Cardiac muscle cell (in vitro differentiated cells and primary cell): ENCODE measurements at regions not wholly inside any gene's neighbourhood (a gene's known extent, or its start where the extent isn't known, plus 50 kb on each side); places are given as distances from the start of the nearest gene placed in this dataset.
"Not testable (repeated sequence)": the region's sequence is repeated elsewhere in the genome, so short reads cannot be mapped to it uniquely, and the experiment has no call there.

Source experiments
- DNase-seq, 2 donors: peaks; one replicate each; pipeline versions ENCODE4 v3.0.0 to v3.0.0-alpha.2; 2010 to 2017; ENCODE audit warnings: low read depth in 1 of 2, low spot score in 1 of 2
- H3K27ac ChIP-seq: fragments of 200-600 bp; sonication (generic); 2 replicates; pipeline ENCODE4 v1.5.1; 2016
- H3K27me3 ChIP-seq: fragments of 200-600 bp; sonication (generic); 2 replicates; pipeline ENCODE4 v1.6.0; 2016; ENCODE audit warnings: control low read depth
- H3K36me3 ChIP-seq: fragments of 200-600 bp; sonication (generic); 2 replicates; pipeline ENCODE4 v1.5.1; 2016; ENCODE audit warnings: control low read depth
- H3K4me1 ChIP-seq: fragments of 200-600 bp; sonication (generic); 2 replicates; pipeline ENCODE4 v1.8.1; 2017; ENCODE audit warnings: low read depth, mild to moderate bottlenecking, mixed run types
- H3K4me3 ChIP-seq: fragments of 200-600 bp; sonication (generic); 2 replicates; pipeline ENCODE4 v1.5.1; 2016; ENCODE audit warnings: mild to moderate bottlenecking
- H3K9me3 ChIP-seq: fragments of 200-600 bp; sonication (generic); 2 replicates; pipeline ENCODE4 v1.5.1; 2017; ENCODE audit warnings: low read depth, mild to moderate bottlenecking, control low read depth
- TF ChIP-seq, protein P1 (sequence below): IDR thresholded peaks from 2 replicates; pipeline ENCODE4 v1.5.1; 2012; ENCODE audit warnings: low read depth, mild to moderate bottlenecking, low read length

- Histone ChIP-seq H3K27ac (no peak overlapping the region), H3K4me3 (no peak overlapping the region), H3K9me3 (no peaks in the 10 kb centered on the region), H3K4me1 (no peaks in the 10 kb centered on the region), H3K27me3 (no peaks in the 10 kb centered on the region), H3K36me3 (no peaks in the 10 kb centered on the region)
- TF ChIP-seq, protein P1, sequence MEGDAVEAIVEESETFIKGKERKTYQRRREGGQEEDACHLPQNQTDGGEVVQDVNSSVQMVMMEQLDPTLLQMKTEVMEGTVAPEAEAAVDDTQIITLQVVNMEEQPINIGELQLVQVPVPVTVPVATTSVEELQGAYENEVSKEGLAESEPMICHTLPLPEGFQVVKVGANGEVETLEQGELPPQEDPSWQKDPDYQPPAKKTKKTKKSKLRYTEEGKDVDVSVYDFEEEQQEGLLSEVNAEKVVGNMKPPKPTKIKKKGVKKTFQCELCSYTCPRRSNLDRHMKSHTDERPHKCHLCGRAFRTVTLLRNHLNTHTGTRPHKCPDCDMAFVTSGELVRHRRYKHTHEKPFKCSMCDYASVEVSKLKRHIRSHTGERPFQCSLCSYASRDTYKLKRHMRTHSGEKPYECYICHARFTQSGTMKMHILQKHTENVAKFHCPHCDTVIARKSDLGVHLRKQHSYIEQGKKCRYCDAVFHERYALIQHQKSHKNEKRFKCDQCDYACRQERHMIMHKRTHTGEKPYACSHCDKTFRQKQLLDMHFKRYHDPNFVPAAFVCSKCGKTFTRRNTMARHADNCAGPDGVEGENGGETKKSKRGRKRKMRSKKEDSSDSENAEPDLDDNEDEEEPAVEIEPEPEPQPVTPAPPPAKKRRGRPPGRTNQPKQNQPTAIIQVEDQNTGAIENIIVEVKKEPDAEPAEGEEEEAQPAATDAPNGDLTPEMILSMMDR, result no peak
- DNase-seq, result peak in 1 of 2 donors; percentile 90
These were observed 91.2 kb upstream of the CHD1 start for GRCh38 chr5:99019812-99020697.

GRCh38 chr5:99019254-99019653 lies 90.4 kb upstream of the CHD1 start:
- no peaks in the 10 kb centered on the region for H3K9me3 ChIP-seq
- H3K27ac ChIP-seq, result no peak overlapping the region
- peak in 1 of 2 donors; percentile 51 for DNase-seq
- no peaks in the 10 kb centered on the region for H3K4me1 ChIP-seq
- TF ChIP-seq, protein P1, result no peak
- H3K36me3 ChIP-seq, result no peaks in the 10 kb centered on the region
- no peak overlapping the region for H3K4me3 ChIP-seq
- H3K27me3 ChIP-seq, result no peaks in the 10 kb centered on the region

GRCh38 chr5:99010294-99010693 lies 81.5 kb upstream of the CHD1 start:
- Histone ChIP-seq H3K4me1 (no peaks in the 10 kb centered on the region), H3K36me3 (no peaks in the 10 kb centered on the region), H3K27me3 (no peaks in the 10 kb centered on the region), H3K27ac (no peak overlapping the region), H3K9me3 (no peaks in the 10 kb centered on the region), H3K4me3 (no peak overlapping the region)
- no peak for DNase-seq
- TF ChIP-seq, protein P1, result no peak

- H3K4me1 ChIP-seq, H3K4me3 ChIP-seq, H3K36me3 ChIP-seq, H3K27me3 ChIP-seq, H3K9me3 ChIP-seq, H3K27ac ChIP-seq, DNase-seq: not testable (repeated sequence)
These were observed 79.2 kb upstream of the CHD1 start for GRCh38 chr5:99008009-99008408.

GRCh38 chr5:99005506-99005905 lies 76.7 kb upstream of the CHD1 start:
- Histone ChIP-seq H3K9me3 (no peaks in the 10 kb centered on the region), H3K4me1 (no peaks in the 10 kb centered on the region), H3K4me3 (no peak overlapping the region), H3K27me3 (no peaks in the 10 kb centered on the region), H3K36me3 (no peaks in the 10 kb centered on the region), H3K27ac (no peak overlapping the region)
- no peak for DNase-seq
- TF ChIP-seq, protein P1, result no peak

DNA sequence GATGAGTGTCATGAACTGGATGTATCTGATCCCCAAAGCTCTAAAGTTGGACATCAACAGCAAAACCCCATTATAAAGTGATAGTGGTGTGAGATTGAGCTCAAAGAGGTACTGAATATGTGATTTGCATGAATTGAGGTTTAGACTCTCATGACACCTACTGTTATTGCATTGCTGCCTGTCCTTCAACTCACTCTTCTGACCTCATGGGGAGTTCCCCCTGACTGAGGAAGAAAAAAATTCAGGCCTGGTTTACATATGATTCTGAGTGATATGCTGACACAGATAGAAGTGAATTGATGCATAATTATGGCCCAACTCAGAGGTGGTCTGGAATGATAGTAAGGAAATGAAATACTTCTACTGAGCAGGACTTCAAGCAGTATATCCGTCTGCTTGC lies 76.2 kb upstream of the CHD1 start:
- H3K9me3 ChIP-seq, result no peaks in the 10 kb centered on the region
- H3K4me3 ChIP-seq, result no peak overlapping the region
- no peak for DNase-seq
- no peaks in the 10 kb centered on the region for H3K36me3 ChIP-seq
- H3K27ac ChIP-seq, result no peak overlapping the region
- H3K27me3 ChIP-seq, result no peaks in the 10 kb centered on the region
- no peaks in the 10 kb centered on the region for H3K4me1 ChIP-seq
- TF ChIP-seq, protein P1, result no peak
